NCI-H187 treated with DMSO at 0.1 percent for 48 hours (cell line): ENCODE measurements at regions not wholly inside any gene's neighbourhood (a gene's known extent, or its start where the extent isn't known, plus 50 kb on each side); places are given as distances from the start of the nearest gene placed in this dataset.

Source experiments
- DNase-seq: peaks from one replicate; lab custom pipeline; 2025; lab: John Stamatoyannopoulos, UW

DNA sequence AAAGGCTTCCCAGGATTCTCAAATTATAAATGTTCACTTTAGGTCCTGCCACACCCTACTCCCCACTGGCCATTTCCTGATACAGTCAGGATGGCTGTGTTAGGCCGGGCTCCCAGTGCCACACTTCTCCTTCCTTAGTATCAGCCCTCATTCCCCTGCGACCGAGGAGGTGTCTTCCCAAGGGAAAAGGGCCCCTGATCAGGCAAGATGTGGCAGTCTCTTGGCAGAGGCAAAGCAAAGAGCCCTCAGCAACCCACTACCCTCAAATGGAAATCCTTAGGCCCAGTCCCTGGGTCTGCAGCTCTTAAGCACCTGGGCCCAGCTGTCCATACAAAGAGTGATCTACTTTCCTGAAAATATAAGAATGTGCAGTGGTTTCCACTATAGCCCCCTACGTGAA, 96.5 kb upstream of the VASH1 start:
- no peak for DNase-seq

GRCh38 chr14:76666746-76667145, 94.5 kb upstream of the VASH1 start:
- DNase-seq = no peak

GRCh38 chr14:76669770-76670169, 91.5 kb upstream of the VASH1 start:
- no peak for DNase-seq

GRCh38 chr14:76672123-76672522, 89.1 kb upstream of the VASH1 start:
- DNase-seq = no peak

GRCh38 chr14:76673261-76673660, 88.0 kb upstream of the VASH1 start:
- DNase-seq = no peak

DNA sequence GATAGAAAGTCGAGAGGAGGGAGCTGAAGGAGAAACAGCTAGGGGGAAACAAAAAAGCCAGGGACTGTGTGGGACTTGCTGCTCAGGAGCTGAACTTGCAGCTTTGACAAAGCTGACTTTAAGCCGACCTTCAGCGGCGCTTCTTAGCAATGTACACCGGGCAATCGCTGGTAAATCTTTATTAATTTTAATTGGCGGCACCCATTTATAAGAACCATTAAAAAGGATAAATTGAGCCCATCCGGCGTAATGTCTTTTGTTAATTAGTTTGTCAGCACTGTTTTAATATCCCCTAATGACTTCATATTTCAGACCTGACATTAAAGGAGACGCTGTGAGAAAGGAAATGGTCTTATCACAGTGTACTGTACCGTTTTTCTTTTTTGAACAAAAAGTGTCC, 86.2 kb upstream of the VASH1 start:
- DNase-seq = no peak

GRCh38 chr14:76676539-76676938, 84.7 kb upstream of the VASH1 start:
- no peak for DNase-seq

GRCh38 chr14:76677534-76678145, 83.6 kb upstream of the VASH1 start:
- no peak for DNase-seq

DNA sequence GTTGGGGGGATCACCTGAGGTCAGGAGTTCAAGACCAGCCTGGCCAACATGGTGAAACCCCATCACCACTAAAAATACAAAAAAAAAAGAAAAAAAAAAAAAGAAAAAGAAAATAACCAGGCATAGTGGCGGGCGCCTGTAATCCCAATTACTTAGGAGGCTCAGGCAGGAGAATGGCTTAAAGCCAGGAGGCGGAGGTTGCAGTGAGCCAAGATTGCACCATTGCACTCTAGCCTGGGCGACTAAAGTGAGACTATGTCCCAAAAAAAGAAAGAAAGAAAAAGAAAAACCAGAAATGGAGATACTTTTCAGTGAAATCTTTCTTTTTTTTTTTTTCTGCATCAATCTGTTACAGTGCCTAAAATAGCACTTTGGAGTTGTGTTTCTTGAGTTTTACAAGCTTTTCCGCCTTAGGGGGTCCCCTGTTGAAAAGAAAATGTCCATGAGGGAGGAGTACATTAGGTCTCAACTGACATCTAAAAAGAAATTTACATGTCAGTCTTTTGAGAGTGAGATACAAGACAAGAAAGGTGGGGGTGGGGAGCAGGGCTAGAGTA, 82.9 kb upstream of the VASH1 start:
- DNase-seq = no peak

DNA sequence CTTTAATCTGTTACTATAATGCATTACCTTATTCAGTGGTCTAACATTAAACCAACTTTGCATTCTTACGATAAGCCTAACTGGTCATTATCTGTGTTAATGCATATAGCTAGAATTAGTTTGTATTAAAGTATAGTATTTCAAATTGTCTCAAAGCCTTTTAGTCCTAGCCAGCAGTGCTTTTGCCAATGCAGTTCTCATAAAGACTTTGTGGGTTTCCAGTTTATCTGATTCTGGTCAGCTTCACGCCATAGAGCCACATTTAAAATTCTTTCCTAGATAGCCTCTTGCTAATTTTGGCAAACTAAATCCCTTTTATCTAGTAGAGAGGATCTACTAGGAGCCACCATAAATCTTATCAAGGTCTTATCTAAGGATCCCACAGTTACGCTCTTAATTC, 78.9 kb upstream of the VASH1 start:
- DNase-seq = no peak

- DNase-seq = no peak
Measured at GRCh38 chr14:76686646-76687045, 74.6 kb upstream of the VASH1 start.

- DNase-seq = no peak
Measured at GRCh38 chr14:76687611-76688382, 73.5 kb upstream of the VASH1 start.

DNA sequence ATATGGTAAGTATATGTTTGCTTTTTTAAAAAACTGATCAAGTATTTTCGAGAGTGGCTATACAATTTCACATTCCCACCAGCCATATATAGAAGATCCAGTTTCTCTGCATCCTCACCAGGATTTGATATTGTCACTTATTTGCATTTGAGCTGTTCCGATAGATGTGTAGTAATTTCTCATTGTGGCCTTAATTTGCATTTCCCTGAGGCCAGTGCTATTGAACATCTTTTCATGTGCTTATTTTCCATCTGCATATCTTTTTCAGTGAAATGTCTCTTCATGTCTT, 72.9 kb upstream of the VASH1 start:
- DNase-seq = no peak

- DNase-seq = no peak
Measured at GRCh38 chr14:76690502-76691105, 70.7 kb upstream of the VASH1 start.

DNA sequence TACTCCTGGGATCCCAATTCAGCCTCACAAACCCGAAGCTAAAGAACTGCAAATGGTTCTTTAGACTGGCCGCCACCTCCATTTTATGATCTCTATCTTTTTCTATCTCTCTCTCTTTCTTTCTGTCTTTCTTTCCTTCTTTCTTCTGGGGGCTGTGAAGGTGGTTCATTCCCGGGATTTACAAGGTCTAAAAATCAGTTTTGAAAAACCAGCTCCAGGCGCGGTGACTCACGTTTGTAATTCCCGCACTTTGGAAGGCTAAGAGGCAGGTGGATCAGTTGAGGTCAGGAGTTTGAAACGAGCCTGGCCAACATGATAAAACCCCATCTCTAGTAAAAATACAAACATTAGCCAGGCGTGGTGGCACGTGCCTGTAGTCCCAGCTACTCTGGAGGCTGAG, 67.2 kb upstream of the VASH1 start:
- no peak for DNase-seq

DNA sequence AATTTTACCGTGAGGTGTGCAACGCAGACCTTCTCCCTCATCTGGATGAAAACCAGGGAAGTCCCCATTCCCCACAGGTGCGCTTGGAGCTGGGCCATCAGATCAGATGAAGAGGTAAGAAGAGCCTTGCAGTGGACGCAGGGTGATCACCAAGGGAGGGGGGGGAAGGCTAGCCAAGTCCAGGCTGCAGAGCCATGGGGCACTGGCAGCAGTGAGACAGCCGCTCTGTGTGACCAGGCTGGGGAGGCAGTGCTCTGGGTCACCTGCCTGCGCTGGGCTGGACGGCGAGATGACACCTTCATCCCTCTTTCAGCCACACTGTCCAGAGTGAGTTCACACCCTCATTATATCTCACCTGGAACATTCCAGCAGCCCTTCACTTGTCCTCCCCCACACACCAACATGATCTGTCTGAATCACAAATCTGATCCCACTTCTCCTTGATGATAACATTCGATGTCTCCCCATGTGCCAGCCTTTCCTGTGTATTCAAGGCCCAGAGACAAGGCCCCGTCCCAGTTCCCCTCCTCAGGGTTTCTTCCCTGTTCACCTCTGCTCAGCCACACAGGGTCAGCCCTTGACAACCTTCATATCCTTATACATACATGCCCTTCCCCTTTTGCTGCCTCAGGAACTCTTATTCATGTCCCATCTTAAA, 65.9 kb upstream of the VASH1 start:
- DNase-seq = no peak

DNA sequence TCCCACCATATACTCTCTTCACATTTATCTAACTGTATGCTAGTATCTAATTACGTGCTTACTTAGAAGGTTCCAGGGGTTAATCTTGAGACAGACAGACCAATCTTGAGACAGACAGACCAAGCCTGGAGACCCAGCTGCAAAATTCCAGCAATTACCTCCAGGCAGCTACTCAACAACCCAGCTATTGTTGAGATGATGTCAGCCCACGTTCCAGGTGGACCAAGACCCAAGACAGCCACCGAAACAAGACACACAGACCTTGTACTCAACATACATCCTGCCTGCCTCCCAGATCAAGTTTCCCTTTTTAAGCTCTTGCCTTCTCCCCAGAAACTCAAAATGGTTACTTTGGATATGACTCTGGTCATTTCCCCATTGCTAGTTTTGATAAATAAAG, 64.9 kb upstream of the VASH1 start:
- no peak for DNase-seq

GRCh38 chr14:76696791-76697190, 64.5 kb upstream of the VASH1 start:
- no peak for DNase-seq

DNA sequence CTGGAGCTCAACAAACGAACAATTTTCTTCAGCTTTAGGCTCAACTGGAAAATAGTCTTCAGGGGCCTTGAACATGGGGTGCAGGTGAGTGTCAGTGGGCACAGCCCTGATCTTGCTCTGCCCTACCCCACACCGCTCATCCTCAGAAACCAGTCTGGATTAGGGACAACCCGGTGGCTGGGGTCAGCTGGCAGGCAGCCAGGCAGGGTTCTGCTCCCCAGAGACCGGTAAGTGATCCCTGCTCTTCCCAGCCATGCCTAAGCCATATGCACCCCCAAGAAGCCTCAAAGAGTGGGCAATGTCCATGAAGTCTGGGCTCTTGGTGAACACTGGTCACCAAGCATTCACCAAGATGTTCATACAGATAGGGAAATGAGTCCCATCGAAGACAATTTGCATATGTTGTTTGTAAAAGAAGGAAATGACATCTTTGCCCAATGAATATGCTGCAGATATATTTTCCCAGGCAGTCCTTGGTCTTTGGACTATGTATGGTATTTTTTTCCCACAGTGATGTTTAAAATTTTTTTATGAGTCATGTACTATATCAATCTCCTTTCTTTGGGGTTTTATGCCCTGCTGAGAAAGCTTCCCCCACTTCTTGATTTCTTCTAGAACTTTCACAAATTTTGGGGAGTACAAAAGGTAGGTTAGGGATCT, 63.9 kb upstream of the VASH1 start:
- DNase-seq = no peak

DNA sequence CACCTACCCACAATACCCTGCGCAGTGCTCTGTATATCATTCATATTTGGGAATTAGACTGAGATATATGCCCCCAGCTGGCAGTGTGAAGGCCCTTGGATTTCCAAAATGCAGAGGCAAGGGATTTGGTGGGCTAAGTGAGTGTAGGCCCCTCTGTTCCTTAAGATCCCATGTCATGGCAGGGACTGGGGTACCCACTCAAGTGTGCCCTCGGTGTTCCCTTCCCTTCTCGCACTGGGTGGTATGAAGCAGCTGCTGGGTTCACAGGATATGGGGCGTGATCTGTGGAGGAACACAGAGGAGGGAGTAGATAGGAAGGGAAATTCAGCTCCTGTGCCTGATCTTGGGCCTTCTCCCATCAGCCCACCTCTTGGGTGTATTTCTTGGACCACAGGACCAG, 63.1 kb upstream of the VASH1 start:
- DNase-seq = no peak

- DNase-seq = no peak
Measured at GRCh38 chr14:76698631-76699030, 62.6 kb upstream of the VASH1 start.

GRCh38 chr14:76699209-76699938, 61.9 kb upstream of the VASH1 start:
- no peak for DNase-seq
